ENCODE measurements at regions not wholly inside any gene's neighbourhood (a gene's known extent, or its start where the extent isn't known, plus 50 kb on each side); places are given as distances from the start of the nearest gene placed in this dataset.

- Histone ChIP-seq H3K27ac (ENCODE audit: insufficient read depth, low read length) (no peak overlapping the region), H2AFZ (ENCODE audit: low read length) (no peak overlapping the region), H3K4me3 (replicated peaks in 1 of 4; ENCODE audit: control extremely low read depth in 1 of 4, insufficient read depth in 1 of 4, low read depth in 3 of 4, low read length in 4 of 4) (no peak overlapping the region), H3K4me1 (ENCODE audit: control insufficient read depth, extremely low read depth, insufficient read depth, low read length) (no peaks in the 10 kb centered on the region), H3K9me3 (ENCODE audit: control insufficient read depth, insufficient read depth, low read depth, low read length) (no peaks in the 10 kb centered on the region), H4K20me1 (ENCODE audit: control insufficient read depth, extremely low read depth, insufficient read depth, low read length) (no peaks in the 10 kb centered on the region), H3K9ac (ENCODE audit: insufficient read depth, low read length) (no peak overlapping the region), H3K4me2 (ENCODE audit: extremely low read depth, insufficient read depth, low read length) (no peak overlapping the region), H3K27me3 (ENCODE audit: control insufficient read depth, insufficient read depth, low read length) (no peaks in the 10 kb centered on the region), H3K79me2 (ENCODE audit: control insufficient read depth, insufficient read depth, low read length) (no peaks in the 10 kb centered on the region), H3K36me3 (ENCODE audit: control insufficient read depth, insufficient read depth, low read length) (no peaks in the 10 kb centered on the region)
- no peak for DNase-seq (ENCODE audit: low read depth in 2 of 2)
- no peak for TF ChIP-seq EZH2 (IDR thresholded peaks at IDR 0.05; ENCODE audit: low read length, missing control alignments)
- TF ChIP-seq CTCF (conservative IDR thresholded peaks at IDR 0.05 in 1 of 2, IDR thresholded peaks at IDR 0.05 in 1 of 2; ENCODE audit: low read depth in 1 of 2, low read length in 2 of 2) = no peak
Measured at GRCh38 chr2:208929139-208929864, 494.5 kb upstream of the MAP2 start.

GRCh38 chr2:208929894-208930427, 493.9 kb upstream of the MAP2 start:
- H2AFZ ChIP-seq (ENCODE audit: low read length) = no peak overlapping the region
- H3K4me3 ChIP-seq (replicated peaks in 1 of 4; ENCODE audit: control extremely low read depth in 1 of 4, insufficient read depth in 1 of 4, low read depth in 3 of 4, low read length in 4 of 4) = no peak overlapping the region
- H4K20me1 ChIP-seq (ENCODE audit: control insufficient read depth, extremely low read depth, insufficient read depth, low read length) = no peaks in the 10 kb centered on the region
- no peak overlapping the region for H3K9ac ChIP-seq (ENCODE audit: insufficient read depth, low read length)
- no peaks in the 10 kb centered on the region for H3K27me3 ChIP-seq (ENCODE audit: control insufficient read depth, insufficient read depth, low read length)
- H3K36me3 ChIP-seq (ENCODE audit: control insufficient read depth, insufficient read depth, low read length) = no peaks in the 10 kb centered on the region
- TF ChIP-seq EZH2 (IDR thresholded peaks at IDR 0.05; ENCODE audit: low read length, missing control alignments) = no peak
- no peak for TF ChIP-seq CTCF (conservative IDR thresholded peaks at IDR 0.05 in 1 of 2, IDR thresholded peaks at IDR 0.05 in 1 of 2; ENCODE audit: low read depth in 1 of 2, low read length in 2 of 2)
- H3K27ac ChIP-seq (ENCODE audit: insufficient read depth, low read length) = no peak overlapping the region
- no peak overlapping the region for H3K4me2 ChIP-seq (ENCODE audit: extremely low read depth, insufficient read depth, low read length)
- no peak for DNase-seq (ENCODE audit: low read depth in 2 of 2)
- H3K9me3 ChIP-seq (ENCODE audit: control insufficient read depth, insufficient read depth, low read depth, low read length) = no peaks in the 10 kb centered on the region
- no peaks in the 10 kb centered on the region for H3K79me2 ChIP-seq (ENCODE audit: control insufficient read depth, insufficient read depth, low read length)
- no peaks in the 10 kb centered on the region for H3K4me1 ChIP-seq (ENCODE audit: control insufficient read depth, extremely low read depth, insufficient read depth, low read length)

- no peak for TF ChIP-seq CTCF (conservative IDR thresholded peaks at IDR 0.05 in 1 of 2, IDR thresholded peaks at IDR 0.05 in 1 of 2; ENCODE audit: low read depth in 1 of 2, low read length in 2 of 2)
- DNase-seq (ENCODE audit: low read depth in 2 of 2) = no peak
- no peak overlapping the region for H3K27ac ChIP-seq (ENCODE audit: insufficient read depth, low read length)
- no peaks in the 10 kb centered on the region for H3K4me1 ChIP-seq (ENCODE audit: control insufficient read depth, extremely low read depth, insufficient read depth, low read length)
- H4K20me1 ChIP-seq (ENCODE audit: control insufficient read depth, extremely low read depth, insufficient read depth, low read length) = no peaks in the 10 kb centered on the region
- no peaks in the 10 kb centered on the region for H3K27me3 ChIP-seq (ENCODE audit: control insufficient read depth, insufficient read depth, low read length)
- no peak overlapping the region for H3K9ac ChIP-seq (ENCODE audit: insufficient read depth, low read length)
- no peaks in the 10 kb centered on the region for H3K36me3 ChIP-seq (ENCODE audit: control insufficient read depth, insufficient read depth, low read length)
- H3K4me2 ChIP-seq (ENCODE audit: extremely low read depth, insufficient read depth, low read length) = no peak overlapping the region
- no peaks in the 10 kb centered on the region for H3K79me2 ChIP-seq (ENCODE audit: control insufficient read depth, insufficient read depth, low read length)
- H3K9me3 ChIP-seq (ENCODE audit: control insufficient read depth, insufficient read depth, low read depth, low read length) = no peaks in the 10 kb centered on the region
- H3K4me3 ChIP-seq (replicated peaks in 1 of 4; ENCODE audit: control extremely low read depth in 1 of 4, insufficient read depth in 1 of 4, low read depth in 3 of 4, low read length in 4 of 4) = no peak overlapping the region
- no peak overlapping the region for H2AFZ ChIP-seq (ENCODE audit: low read length)
Measured at GRCh38 chr2:208935531-208935930, 488.3 kb upstream of the MAP2 start.
